Ammon's horn (tissue), 1 donor: ENCODE measurements at regions not wholly inside any gene's neighbourhood (a gene's known extent, or its start where the extent isn't known, plus 50 kb on each side); places are given as distances from the start of the nearest gene placed in this dataset.

Experiments
- DNase-seq: peaks from one replicate; pipeline ENCODE4 v3.0.0-alpha.2; 2016; ENCODE audit warnings: low spot score

DNA sequence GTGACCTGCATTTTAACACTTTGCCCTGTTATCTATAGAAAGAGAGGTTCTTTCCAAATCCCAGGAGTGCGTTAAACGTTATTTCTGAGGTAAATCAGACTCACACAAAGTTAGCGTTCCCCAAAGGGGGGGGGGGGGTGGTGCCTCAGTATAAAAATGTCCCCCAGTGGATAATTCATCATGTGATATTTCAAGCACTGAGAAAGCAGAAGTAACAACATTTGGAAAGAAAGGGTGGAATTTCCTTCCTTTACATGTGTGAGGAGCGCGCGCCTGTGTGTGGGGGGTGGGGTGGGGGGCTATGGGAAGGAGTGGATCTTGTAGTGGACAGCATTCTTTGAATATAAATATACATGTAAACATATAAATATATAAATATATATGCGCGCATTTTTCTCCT is 630.9 kb downstream of the NYAP2 start:
- no peak for DNase-seq

DNA sequence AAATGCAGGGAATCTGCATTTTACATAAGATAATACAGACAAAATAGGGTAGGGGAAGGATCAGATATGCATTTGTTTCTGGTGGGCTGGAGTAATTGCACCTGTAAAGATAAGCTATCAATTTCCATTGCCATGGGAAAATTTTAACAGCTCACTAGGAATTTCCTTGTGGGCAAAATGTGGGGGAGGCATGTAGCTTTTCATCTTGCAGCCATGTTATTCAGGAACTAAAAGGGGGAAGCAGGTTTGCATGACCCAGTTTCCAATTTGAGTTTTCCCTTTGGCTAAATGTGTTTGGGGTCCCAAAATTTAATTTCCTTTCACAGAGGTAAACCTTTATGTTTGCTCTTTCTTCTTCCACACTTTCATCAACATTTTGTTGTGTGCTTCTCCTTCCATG is 624.4 kb downstream of the NYAP2 start:
- no peak for DNase-seq

DNA sequence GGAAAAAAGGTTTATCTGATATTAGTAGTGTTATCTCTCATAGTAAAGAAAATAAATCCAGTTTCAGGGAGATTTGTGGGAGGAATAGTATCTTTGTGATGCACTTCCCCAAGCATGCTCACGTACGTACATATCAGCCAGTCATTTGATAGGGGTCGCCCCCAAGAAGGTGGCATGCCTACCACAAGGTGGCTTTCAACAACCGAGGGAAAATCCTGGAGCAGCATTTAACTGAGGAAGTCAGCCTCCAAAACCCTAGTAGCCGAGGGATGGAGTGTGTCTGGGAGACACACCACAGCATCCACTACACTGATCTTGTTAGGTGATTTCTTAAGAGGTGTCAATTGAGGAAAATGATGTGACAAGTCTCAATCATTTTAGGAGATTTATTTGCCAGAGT is 623.9 kb downstream of the NYAP2 start:
- DNase-seq = no peak

DNA sequence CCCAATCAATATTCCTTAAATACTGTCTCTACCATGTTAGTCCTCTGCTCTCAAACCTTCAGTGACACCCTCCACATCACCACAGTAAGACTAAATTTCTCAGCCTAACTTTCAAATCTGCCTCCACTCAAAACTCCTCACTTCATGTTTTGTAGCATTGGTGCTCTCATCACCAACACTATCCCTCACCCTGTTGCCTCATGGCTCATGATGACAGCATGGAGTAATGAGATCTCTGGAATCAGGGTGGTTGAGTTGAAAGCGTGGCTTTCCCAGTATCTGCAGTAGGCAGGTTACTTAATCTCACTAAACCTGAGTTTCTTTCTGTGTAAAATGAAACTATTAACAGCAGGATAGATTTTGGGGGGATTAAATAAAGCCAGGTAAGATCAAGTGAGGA is 621.4 kb downstream of the NYAP2 start:
- no peak for DNase-seq

DNA sequence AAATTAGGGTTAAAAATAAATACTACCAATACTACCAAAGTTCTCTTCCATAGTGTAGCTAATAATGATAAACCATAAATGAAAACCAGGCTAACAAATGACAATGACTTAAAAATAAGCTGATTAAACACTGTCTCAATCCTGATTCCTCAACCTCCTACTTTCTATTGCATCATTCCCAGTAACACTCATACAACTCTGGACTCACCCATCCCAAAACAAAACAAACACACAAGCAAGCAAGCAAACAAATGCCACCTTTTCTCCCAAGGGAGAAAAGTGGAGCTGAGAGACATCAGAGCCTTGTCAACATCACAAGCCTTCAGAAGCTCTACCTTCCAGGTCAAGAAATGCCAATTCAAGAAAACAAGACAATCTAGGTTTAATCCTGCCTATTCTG is 620.7 kb downstream of the NYAP2 start:
- no peak for DNase-seq

DNA sequence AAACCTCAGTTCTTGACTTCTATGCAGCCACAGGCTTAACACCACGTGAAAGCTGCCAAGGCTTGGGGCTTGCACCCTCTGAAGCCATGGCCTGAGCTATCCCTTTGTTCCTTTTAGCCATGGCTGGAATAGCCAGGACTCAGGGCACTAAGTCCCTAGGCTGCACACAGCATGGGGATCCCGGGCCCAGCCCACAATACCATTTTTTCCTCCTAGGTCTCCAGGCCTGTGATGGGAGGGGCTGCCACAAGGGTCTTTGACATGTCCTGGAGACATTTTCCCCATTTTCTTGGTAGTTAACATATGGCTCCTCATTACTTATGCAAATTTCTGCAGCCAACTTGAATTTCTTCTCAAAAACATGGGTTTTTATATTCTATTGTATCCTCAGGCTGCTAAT is 619.1 kb downstream of the NYAP2 start:
- DNase-seq = no peak

DNA sequence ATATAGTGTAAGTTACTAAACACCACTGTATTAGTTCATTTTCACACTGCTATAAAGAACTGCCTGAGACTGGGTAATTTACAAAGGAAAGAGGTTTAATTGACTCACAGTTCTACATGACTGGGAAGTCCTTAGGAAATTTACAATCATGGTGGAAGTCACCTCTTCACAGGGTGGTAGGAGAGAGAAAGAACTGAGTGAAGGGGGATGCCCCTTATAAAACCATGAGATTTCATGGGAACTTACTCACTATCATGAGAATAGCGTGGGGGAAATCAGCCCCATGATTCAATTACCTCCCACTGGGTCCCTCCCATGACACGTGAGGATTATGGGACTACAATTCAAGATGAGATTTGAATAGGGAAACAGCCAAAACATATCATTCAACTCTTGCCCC is 618.0 kb downstream of the NYAP2 start:
- no peak for DNase-seq

DNA sequence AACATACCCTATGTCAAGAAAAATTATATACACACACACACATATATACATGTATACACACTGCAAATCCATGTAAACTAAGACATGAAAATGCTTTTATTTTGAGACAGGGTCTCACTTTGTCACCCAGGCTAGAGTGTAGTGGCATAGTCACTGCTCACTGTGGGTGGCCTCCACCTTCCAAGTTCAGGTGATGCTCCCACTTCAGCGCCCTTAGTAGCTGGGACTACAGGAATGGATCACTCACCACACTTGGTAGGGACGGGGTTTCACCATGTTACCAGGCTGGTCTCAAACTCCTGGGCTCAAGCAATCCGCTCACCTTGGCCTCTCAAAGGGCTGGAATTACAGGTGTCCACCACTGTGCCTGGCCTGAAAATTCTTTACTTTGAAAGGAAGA is 617.6 kb downstream of the NYAP2 start:
- DNase-seq = no peak

DNA sequence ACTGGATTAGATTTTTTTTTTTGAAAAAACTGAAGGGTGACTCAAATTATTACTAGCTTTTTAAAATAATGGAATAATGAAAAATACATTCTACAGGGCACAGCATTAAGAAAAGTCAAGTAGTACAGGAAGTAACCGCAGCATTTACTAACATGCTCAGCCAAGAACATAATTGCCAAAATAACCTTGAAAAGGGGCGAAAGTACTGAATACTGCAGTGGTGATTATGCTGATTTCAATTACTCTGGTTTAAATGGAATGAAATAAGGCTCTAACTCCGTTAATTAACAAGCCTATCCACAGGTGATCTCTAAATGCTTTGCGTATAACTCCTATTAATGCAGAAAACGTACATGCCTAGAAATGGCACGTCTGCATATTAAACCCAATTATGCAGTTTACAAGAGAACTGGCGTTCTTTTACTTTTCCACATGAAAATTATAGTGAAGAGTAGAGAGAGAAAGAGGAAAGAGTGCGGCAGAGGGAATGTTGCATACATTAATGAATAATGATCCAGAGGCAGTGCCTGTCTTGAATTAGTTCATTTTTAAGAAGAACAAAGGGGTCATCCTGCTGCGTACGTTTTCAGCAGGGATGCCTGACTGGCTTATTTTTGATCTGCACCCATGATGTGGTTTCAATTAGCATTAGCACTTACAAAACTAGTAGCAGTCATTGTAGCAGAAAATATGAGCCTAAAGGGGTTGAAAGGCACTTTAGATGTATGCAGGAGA is 612.4 kb downstream of the NYAP2 start:
- DNase-seq = no peak

DNA sequence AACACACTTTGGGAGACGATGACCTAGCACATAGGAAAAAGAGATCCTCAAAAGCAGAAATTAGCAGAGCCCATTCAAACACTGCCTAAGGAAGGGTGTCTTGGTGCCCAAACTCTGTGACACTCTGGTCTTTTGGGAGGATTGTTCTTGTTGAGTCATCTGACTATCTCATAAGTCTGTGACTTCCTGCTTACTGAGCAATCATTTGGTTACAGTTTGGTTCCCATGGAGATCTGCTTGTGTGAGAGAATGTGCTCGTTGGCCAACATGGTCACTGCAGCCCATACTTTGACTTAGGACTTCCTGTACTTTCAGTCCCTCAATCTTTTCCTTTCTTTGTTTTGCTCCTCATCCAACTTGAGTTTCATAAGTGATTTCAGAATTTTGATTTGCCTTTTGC is 602.9 kb downstream of the NYAP2 start:
- DNase-seq = no peak

DNA sequence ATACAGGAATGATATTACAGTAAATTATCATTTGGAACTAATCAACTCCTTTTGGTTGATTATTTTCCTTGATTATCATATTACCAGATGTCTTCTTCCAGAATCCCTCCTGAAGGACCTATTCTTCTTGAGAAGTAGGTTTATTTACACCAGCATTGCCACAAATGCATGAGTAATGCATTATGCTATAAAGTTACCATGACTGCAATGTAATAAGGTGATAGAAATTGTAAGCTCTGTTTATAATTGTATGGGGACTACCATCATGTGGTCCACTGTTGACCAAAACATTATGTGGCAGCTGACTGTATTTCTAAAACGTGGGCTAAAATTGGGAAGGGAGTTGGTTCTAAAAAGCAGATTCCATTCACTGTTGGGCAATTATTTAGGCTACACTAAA is 602.2 kb downstream of the NYAP2 start:
- DNase-seq = no peak

DNA sequence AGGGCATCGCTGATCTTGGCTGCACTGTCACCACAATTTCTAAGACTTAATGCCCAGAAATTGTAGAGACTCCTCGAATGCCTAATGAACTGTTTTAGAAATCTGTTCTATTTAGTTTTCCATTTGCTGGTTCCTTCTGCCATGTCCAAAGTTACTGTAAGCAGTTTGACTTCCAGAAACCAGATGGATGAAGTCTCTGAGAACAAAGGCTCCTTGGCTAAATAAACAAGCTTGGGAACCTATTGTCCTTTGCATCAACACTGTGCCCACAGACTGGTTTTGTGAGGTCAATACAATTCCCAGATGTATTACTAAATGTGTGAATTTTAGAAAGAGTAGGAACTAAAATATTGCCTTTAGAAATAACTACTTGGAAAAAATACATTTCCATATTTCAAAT is 600.2 kb downstream of the NYAP2 start:
- DNase-seq = no peak

DNA sequence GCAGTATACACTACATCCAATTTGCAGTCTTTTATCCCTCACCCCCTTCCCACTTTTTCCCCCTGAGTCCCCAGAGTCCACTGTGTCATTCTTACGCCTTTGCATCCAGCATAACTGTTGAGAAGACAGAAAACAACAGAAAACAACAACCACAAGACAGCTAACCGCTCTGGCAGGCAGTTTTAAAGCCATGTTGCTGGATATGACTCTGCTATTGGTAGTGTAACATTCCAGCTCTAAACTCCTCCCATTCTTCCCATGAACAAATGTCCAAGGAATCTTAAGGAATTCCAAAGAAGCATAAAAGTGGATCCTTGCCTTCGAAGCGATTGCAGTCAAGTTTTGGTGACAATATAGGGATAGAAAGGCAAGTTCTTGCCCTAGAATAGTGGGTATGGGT is 599.1 kb downstream of the NYAP2 start:
- DNase-seq = no peak

DNA sequence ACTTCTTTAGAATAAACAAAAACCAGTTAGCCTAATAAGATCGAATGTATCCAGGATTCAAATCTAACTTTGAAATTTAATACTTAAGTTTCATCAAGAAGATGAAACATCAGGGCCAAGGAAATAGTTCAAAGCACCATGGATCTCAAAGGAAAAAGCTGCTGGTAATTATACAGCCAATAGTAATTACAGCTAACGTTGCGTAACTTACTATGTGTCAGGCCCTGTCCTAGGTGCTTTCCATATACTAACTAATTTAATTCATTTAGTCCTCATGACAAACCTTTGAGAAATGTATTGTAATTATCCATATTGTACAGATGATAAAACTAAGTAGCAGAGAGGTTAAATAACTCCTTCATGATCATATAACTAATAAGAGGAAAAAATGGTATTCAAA is 598.6 kb downstream of the NYAP2 start:
- DNase-seq = no peak

DNA sequence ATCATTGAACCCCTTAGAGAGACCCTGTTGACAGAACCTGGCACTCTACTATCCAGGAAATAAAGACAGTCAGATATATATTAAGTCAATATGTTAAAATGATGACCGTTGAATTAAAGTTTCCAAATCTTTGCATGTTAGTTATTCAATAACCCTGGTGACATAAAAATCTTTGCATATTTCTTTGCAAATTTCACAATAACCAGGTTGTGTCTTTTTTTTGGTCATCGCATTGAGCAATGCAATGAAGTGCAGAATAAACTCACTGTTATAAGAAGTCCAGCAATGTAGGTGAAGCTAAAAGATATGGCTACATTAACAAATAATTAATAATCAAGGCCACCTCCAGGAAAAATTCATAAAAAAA is 596.9 kb downstream of the NYAP2 start:
- no peak for DNase-seq

DNA sequence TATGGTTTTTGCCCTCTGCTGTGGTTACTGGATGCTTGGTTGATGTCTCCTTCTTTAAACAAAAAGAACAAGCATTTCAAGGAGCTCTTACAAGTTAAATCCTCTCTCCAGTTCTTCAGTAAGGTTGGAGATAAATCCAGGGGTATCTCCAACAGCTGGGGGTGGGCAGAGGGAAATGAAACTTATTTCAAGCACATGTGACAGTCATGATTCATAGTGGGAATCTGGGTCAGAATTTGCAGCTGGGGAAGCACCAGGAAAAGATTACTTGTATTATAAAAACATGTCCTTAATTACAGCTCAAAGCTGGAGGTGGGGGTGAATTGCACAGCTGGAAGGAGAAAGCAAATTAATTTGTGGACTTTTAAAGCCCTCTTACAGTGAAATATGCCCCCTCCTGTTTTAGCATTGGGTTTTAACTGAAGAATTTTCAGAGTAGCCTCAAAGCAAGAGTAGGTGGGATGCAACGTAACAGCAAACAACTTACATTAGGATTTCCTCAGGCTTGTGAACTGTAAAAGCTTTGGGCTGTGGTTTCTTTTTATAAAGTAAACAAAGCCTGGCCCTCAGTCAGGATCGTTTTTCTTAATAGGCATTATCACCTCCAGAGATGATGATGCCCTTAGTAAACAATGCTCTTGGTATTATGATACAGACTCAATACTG is 596.4 kb downstream of the NYAP2 start:
- no peak for DNase-seq

DNA sequence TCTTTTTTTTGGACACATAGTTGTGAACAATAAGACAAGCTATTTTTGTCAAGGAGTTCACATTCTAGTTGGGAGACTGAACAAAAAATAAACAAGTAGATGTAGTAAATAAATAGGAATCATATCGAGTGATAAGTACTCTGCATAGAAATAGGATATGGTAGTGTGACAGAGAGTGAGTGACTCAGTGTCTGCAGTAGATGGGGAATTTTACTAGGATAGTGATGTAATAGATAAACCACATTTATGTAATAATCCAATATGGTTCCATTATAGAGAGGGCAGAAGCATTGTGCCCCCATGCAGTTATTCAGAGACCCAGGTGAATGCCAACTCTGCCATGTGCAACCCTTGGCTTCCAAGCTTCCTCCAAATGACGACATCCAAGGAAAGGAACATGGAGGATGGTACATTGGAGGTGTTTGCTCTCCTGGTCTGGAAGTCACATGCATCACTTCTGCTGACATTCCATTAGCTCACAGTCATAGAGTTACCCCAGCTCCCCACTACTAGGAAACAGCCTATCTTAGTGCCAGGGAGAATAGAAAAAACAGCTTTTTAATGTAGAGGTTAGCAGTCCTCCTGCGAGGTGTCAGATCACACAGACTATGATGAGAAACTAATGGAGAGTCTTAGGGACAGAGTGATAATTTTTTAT is 595.4 kb downstream of the NYAP2 start:
- DNase-seq = no peak

DNA sequence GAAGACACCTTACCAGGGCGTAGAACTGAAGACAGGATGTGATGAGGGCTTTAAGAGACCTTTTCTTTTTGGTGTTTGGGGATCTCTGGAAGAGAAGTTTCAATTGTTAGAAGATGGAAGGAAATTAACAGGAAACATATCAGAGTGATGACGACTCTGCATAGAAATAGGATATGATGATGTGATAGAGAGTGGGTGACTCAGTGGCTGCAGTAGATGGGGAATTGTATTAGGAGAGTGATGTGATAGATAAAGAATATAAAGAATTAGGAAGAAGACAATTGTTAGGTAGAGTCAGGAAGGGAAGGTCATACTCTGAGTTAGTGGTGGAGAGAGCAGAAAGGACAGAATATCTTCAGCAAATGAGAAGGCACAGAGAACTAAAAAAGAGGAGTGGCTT is 593.9 kb downstream of the NYAP2 start:
- DNase-seq = no peak

DNA sequence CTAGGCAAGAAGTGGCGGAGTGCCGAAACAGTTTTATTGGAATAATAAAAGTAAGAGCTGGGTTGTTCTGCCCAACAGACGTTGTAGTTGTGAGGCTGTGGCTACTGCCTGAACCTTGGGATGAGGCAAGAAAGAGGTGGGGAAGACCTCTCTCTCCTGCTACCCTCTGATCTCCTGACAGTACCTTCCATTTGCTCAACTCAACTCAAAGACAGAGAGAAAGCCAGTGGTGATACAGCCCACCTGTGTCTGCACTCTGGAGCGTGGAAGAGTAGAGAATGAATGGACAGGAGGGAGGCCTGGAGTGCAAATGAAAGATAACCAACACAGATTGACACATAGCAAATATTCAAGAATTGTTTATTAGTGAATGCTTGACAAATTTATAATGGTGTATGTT is 590.3 kb downstream of the NYAP2 start:
- no peak for DNase-seq

DNA sequence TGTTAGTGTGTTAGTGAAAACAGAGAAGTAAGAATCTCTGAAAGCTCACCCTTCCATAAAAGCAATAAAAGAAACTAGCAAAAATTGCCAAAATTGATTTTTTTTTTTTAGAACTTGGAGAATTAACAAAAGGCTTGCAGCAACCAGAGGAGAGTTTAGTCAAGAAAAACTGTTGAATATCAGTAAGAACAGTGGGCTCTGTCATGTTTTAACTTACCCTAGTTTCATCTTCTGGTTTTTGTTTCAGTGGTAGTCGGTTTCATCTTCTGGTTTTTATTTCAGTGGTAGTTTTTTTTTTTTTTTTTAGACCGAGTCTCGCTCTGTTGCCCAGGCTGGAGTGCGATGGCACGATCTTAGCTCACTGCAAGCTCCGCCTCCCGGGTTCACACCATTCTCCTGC is 580.9 kb downstream of the NYAP2 start:
- DNase-seq = no peak

DNA sequence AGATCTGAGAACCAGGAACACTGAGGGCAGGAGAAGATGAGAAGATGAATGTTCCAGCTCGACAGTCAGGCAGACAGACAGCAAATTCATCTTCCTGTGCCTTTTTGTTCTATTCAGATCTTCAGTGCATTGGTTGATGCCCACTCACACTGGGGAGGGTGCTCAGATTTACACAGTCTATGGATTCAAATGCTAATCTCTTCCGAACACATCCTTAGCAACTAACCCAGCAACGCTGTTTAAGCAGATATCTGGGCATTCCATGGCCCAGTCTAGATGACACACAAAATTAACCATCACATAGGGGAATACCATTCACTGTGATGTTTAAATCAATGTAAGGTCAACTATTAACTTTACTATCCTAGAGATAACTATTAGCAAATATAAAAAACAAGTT is 571.9 kb downstream of the NYAP2 start:
- DNase-seq = no peak

DNA sequence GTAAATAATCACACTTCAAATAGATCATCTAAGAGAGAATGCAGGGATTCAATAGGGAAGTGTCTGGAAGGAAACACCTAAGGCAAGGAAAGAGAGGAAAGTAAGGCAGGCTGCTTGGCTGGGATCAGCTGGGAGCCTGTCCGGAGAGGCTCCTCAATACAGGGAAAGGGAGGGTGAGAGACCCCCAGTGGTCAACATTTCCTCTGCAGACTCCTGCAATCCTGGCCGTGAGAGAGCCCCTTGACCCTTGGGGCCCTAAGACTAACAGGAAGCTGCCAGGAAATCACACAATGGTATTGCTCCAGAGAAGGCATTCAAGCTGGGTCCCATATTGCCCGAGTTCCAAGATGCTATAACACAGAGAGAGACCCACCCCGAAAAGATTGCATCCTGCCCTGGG is 549.4 kb downstream of the NYAP2 start:
- no peak for DNase-seq

DNA sequence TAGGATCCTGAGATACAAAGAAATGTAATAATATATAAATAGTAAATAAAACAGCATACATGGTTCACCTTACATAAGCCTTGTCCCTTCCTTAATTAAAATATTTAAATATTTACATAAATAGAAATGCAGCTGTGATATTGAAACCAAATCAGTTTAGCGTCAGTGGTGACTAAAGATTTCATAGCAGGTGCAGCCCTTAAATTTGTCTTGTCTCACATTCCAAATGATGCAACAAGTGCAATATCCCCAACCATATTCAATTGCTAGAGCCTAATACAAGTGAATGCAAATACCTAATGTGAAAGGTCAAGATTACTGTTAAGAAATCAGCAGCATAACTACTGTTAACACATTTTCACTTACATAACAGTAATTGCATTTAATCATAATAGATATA is 539.5 kb downstream of the NYAP2 start:
- no peak for DNase-seq
